IMR-90 (cell line): ENCODE measurements at regions not wholly inside any gene's neighbourhood (a gene's known extent, or its start where the extent isn't known, plus 50 kb on each side); places are given as distances from the start of the nearest gene placed in this dataset.

Experiments
- ATAC-seq: fragments of 200-7000 bp; cut with Tn5 transposase; 2 replicates; pipeline ENCODE4 v1.9.1; 2020; ENCODE audit warnings: low read depth, mild to moderate bottlenecking, moderate library complexity
- BruUV-seq: library from RNA; stranded (reverse); fragments of 400-500 nt; replicated peaks from 2 replicates; lab custom pipeline; 2021; lab: Mats Ljungman, UMichigan
- CTCF ChIA-PET: fragments of 300-600 bp; formaldehyde crosslinking; extraction: SDS; loops from one replicate; lab custom pipeline; 2021; ENCODE audit warnings: antibody characterized with exemption; lab: Yijun Ruan, JAX
- POLR2A ChIA-PET: fragments of 300-600 bp; sonication (Branson Sonifier 250); formaldehyde crosslinking; loops from one replicate; lab custom pipeline; 2022; ENCODE audit warnings: antibody characterized with exemption; ENCODE audit not compliant: unreplicated experiment; lab: Charles Lee
- DNase-seq: peaks from one replicate; pipeline ENCODE4 v3.0.0; 2013
- H2AFZ ChIP-seq: replicated peaks from 2 replicates; pipeline ENCODE3; 2013; ENCODE audit warnings: low read length, mild to moderate bottlenecking; ENCODE audit not compliant: poor library complexity
- H2AK5ac ChIP-seq: 2 replicates; pipeline ENCODE4 v1.6.1; 2013; ENCODE audit warnings: low read depth, low read length, inconsistent platforms
- H2AK9ac ChIP-seq: replicated peaks from 2 replicates; pipeline ENCODE3; 2013; ENCODE audit warnings: mild to moderate bottlenecking, low read depth, low read length, moderate library complexity; ENCODE audit not compliant: poor library complexity
- H2BK120ac ChIP-seq: 2 replicates; pipeline ENCODE4 v1.6.1; 2013; ENCODE audit warnings: low read depth, low read length, inconsistent platforms
- H2BK15ac ChIP-seq: 3 replicates; pipeline ENCODE4 v1.6.1; 2013; ENCODE audit warnings: low read depth, low read length, inconsistent platforms
- H2BK20ac ChIP-seq: 2 replicates; pipeline ENCODE4 v1.6.1; 2013; ENCODE audit warnings: low read depth, mild to moderate bottlenecking, inconsistent platforms, low read length, moderate library complexity
- H2BK5ac ChIP-seq: 2 replicates; pipeline ENCODE4 v1.6.1; 2013; ENCODE audit warnings: mild to moderate bottlenecking, low read depth, low read length, inconsistent platforms; ENCODE audit not compliant: poor library complexity, severe bottlenecking
- H3K14ac ChIP-seq: replicated peaks from 2 replicates; pipeline ENCODE4 v1.6.1; 2013; ENCODE audit warnings: low read depth, low read length, inconsistent platforms
- H3K18ac ChIP-seq: 2 replicates; pipeline ENCODE4 v1.6.1; 2013; ENCODE audit warnings: low read depth, low read length, control low read depth
- H3K23ac ChIP-seq: 2 replicates; pipeline ENCODE4 v1.6.1; 2013; ENCODE audit warnings: low read depth, low read length, inconsistent platforms
- H3K27ac ChIP-seq: 2 replicates; pipeline ENCODE4 v1.5.1; 2013; ENCODE audit warnings: mild to moderate bottlenecking, control low read depth, low read length; ENCODE audit not compliant: insufficient read depth
- H3K27me3 ChIP-seq: 2 replicates; pipeline ENCODE4 v1.6.1; 2013; ENCODE audit warnings: low read length; ENCODE audit not compliant: control insufficient read depth, insufficient read depth
- H3K36me3 ChIP-seq: 2 replicates; pipeline ENCODE4 v1.6.1; 2013; ENCODE audit warnings: low read length, mixed read lengths; ENCODE audit not compliant: control insufficient read depth, insufficient read depth
- H3K4ac ChIP-seq: 2 replicates; pipeline ENCODE4 v1.6.1; 2013; ENCODE audit warnings: low read depth, low read length, inconsistent platforms
- H3K4me1 ChIP-seq: 2 replicates; pipeline ENCODE4 v1.6.1; 2013; ENCODE audit warnings: low read length, mixed read lengths; ENCODE audit not compliant: control insufficient read depth, insufficient read depth
- H3K4me2 ChIP-seq: 2 replicates; pipeline ENCODE4 v1.6.1; 2013; ENCODE audit warnings: low read depth, mild to moderate bottlenecking, control low read depth, low read length, moderate library complexity
- H3K4me3 ChIP-seq: 2 replicates; pipeline ENCODE4 v1.5.1; 2013; ENCODE audit warnings: low read depth, mild to moderate bottlenecking, control low read depth, low read length, moderate library complexity; ENCODE audit not compliant: insufficient read depth
- H3K56ac ChIP-seq: 2 replicates; pipeline ENCODE4 v1.6.1; 2013; ENCODE audit warnings: low read length, inconsistent platforms; ENCODE audit not compliant: insufficient read depth; ENCODE audit errors: extremely low read depth
- H3K79me1 ChIP-seq, 2 experiments: 2 replicates each; pipeline ENCODE4 v1.6.1; 2013; ENCODE audit warnings: low read length in 2 of 2, inconsistent platforms in 1 of 2, low read depth in 1 of 2
- H3K9ac ChIP-seq: 2 replicates; pipeline ENCODE4 v1.6.1; 2013; ENCODE audit warnings: low read depth, low read length, control low read depth
- H3K9me1 ChIP-seq: 2 replicates; pipeline ENCODE4 v1.6.1; 2013; ENCODE audit warnings: low read length, inconsistent platforms; ENCODE audit not compliant: insufficient read depth
- H3K9me3 ChIP-seq: 2 replicates; pipeline ENCODE4 v1.6.1; 2013; ENCODE audit warnings: low read length; ENCODE audit not compliant: control insufficient read depth, insufficient read depth
- H4K20me1 ChIP-seq: 2 replicates; pipeline ENCODE4 v1.6.1; 2013; ENCODE audit warnings: low read length, inconsistent platforms; ENCODE audit not compliant: insufficient read depth
- H4K5ac ChIP-seq: 2 replicates; pipeline ENCODE4 v1.6.1; 2013; ENCODE audit warnings: mild to moderate bottlenecking, low read depth, low read length, control low read depth
- H4K8ac ChIP-seq, 2 experiments: 2 replicates each; pipeline ENCODE4 v1.6.1; 2013; ENCODE audit warnings: low read depth in 2 of 2, low read length in 2 of 2, control low read depth in 1 of 2, inconsistent platforms in 1 of 2
- H4K91ac ChIP-seq: 2 replicates; pipeline ENCODE4 v1.6.1; 2013; ENCODE audit warnings: low read depth, low read length, inconsistent platforms; ENCODE audit not compliant: insufficient read depth
- BHLHE40 ChIP-seq: fragments of 150-350 bp; IDR thresholded peaks from 2 replicates; pipeline ENCODE4 v1.6.1; 2016; ENCODE audit warnings: mild to moderate bottlenecking, low read depth, low read length
- CEBPB ChIP-seq: IDR thresholded peaks from 2 replicates; pipeline ENCODE4 v1.6.1; 2012; ENCODE audit warnings: low read depth, low read length, improper control_type of control experiment
- CHD1 ChIP-seq: IDR thresholded peaks from 2 replicates; pipeline ENCODE4 v1.6.1; 2012; ENCODE audit warnings: low read depth, low read length, improper control_type of control experiment
- FOS ChIP-seq: fragments of 150-350 bp; IDR thresholded peaks from 2 replicates; pipeline ENCODE4 v1.6.1; 2016; ENCODE audit warnings: low read depth, low read length
- MAFK ChIP-seq: IDR thresholded peaks from 2 replicates; pipeline ENCODE4 v1.6.1; 2012; ENCODE audit warnings: low read depth, low read length, improper control_type of control experiment
- MAZ ChIP-seq: IDR thresholded peaks from 2 replicates; pipeline ENCODE4 v1.6.1; 2012; ENCODE audit warnings: low read depth, mild to moderate bottlenecking, low read length, improper control_type of control experiment, moderate library complexity, borderline replicate concordance
- MXI1 ChIP-seq: IDR thresholded peaks from 2 replicates; pipeline ENCODE4 v1.6.1; 2012; ENCODE audit warnings: low read depth, mild to moderate bottlenecking, low read length, moderate library complexity, borderline replicate concordance
- NFE2L2 ChIP-seq: fragments of 150-350 bp; IDR thresholded peaks from 2 replicates; pipeline ENCODE4 v1.6.1; 2016; ENCODE audit warnings: low read depth, mild to moderate bottlenecking, low read length
- POLR2A ChIP-seq: IDR thresholded peaks from 2 replicates; pipeline ENCODE4 v1.6.1; 2012; ENCODE audit warnings: mild to moderate bottlenecking, low read depth, low read length
- RAD21 ChIP-seq: IDR thresholded peaks from 2 replicates; pipeline ENCODE4 v1.6.1; 2012; ENCODE audit warnings: low read length, improper control_type of control experiment
- RCOR1 ChIP-seq: IDR thresholded peaks from 2 replicates; pipeline ENCODE4 v1.6.1; 2012; ENCODE audit warnings: mild to moderate bottlenecking, low read length, improper control_type of control experiment; ENCODE audit not compliant: insufficient replicate concordance
- RFX5 ChIP-seq: IDR thresholded peaks from 2 replicates; pipeline ENCODE4 v1.8.0; 2012; ENCODE audit warnings: low read depth, mild to moderate bottlenecking, low read length, moderate library complexity
- SMC3 ChIP-seq: fragments of 150-350 bp; IDR thresholded peaks from 2 replicates; pipeline ENCODE4 v1.6.1; 2016; ENCODE audit warnings: low read depth, mild to moderate bottlenecking, antibody characterized with exemption, low read length, moderate library complexity
- dilution Hi-C: fragments of 300-500 bp; cut with HindIII; formaldehyde crosslinking; loops from one replicate; pipeline ENCODE4 v1.14.3; 2018; ENCODE audit warnings: low sequenced_read_pairs; ENCODE audit not compliant: unreplicated experiment
- in situ Hi-C: fragments of 300-500 bp; cut with MboI; formaldehyde crosslinking; loops from 3 replicates; pipeline ENCODE4 v1.14.3; 2019; ENCODE audit warnings: low sequenced_read_pairs, inconsistent platforms, mixed read lengths
- intact Hi-C: fragments of 100-400 bp; cut with micrococcal nuclease; formaldehyde crosslinking; loops from 2 replicates; pipeline ENCODE4 v1.10.0; 2022
- TF ChIP-seq, protein P1 (sequence below): fragments of 150-350 bp; IDR thresholded peaks from 2 replicates; pipeline ENCODE4 v1.6.1; 2016; ENCODE audit warnings: low read depth, mild to moderate bottlenecking, low read length, moderate library complexity, borderline replicate concordance
- TF ChIP-seq, protein P2 (sequence below): conservative IDR thresholded peaks from 2 replicates; pipeline ENCODE4 v1.5.1; 2012; ENCODE audit warnings: mild to moderate bottlenecking, low read depth, low read length, improper control_type of control experiment
- TF ChIP-seq, protein P3 (sequence below): fragments of 150-350 bp; IDR thresholded peaks from 2 replicates; pipeline ENCODE4 v1.6.1; 2017; ENCODE audit warnings: mild to moderate bottlenecking, antibody characterized with exemption, low read length, low read depth

DNA sequence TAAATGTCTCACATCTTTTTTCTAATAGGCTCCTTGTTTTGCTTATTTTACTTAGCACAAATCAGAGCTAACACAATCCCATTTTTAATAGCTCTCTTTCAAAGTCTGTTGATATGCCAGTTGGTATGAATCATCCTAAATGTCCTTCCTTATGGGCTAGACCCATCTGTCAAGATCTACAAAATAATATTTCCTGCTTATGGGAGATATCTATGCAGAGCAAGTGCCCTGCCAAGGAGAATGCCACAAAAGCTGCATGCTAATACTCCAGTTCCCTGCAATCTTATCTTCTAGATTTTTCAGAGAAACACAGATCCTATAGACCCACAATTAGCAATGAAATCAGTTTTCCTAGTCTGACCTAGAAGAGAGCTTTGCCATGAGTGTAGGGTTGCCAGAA is 230.8 kb upstream of the NPVF start:
- Histone ChIP-seq H2BK120ac (no peak overlapping the region), H3K36me3 (no peaks in the 10 kb centered on the region), H3K56ac (no peak overlapping the region), H3K27me3 (no peaks in the 10 kb centered on the region; the same call in 1 of the 2 replicates), H2AK5ac (no peak overlapping the region), H2AFZ (no peak overlapping the region), H3K23ac (no peak overlapping the region), H3K9me3 (no peaks in the 10 kb centered on the region), H3K4me2 (no peak overlapping the region), H3K4me1 (no peaks in the 10 kb centered on the region), H3K18ac (no peak overlapping the region), H4K5ac (no peak overlapping the region), H3K14ac (no peak overlapping the region), H3K9ac (no peak overlapping the region), H4K8ac (no peak overlapping the region), H2AK9ac (no peak overlapping the region), H4K91ac (no peak overlapping the region), H3K4me3 (no peak overlapping the region), H2BK15ac (no peak overlapping the region), H2BK20ac (no peak overlapping the region), H3K27ac (no peak overlapping the region), H4K20me1 (no peaks in the 10 kb centered on the region), H3K4ac (no peak overlapping the region), H3K79me1 (no peaks in the 10 kb centered on the region), H2BK5ac (no peak overlapping the region), H3K9me1 (no peaks in the 10 kb centered on the region)
- in situ Hi-C loops (no loop called here), dilution Hi-C loops (no loop called here), intact Hi-C loops (no loop called here)
- ATAC-seq (no peak), DNase-seq (no peak)
- TF ChIP-seq POLR2A (no peak), MXI1 (no peak), RCOR1 (no peak), CEBPB (no peak), RFX5 (no peak), SMC3 (no peak), RAD21 (no peak), NFE2L2 (no peak), CHD1 (no peak), FOS (no peak), MAFK (no peak), MAZ (no peak), BHLHE40 (no peak)
- TF ChIP-seq, protein P1, sequence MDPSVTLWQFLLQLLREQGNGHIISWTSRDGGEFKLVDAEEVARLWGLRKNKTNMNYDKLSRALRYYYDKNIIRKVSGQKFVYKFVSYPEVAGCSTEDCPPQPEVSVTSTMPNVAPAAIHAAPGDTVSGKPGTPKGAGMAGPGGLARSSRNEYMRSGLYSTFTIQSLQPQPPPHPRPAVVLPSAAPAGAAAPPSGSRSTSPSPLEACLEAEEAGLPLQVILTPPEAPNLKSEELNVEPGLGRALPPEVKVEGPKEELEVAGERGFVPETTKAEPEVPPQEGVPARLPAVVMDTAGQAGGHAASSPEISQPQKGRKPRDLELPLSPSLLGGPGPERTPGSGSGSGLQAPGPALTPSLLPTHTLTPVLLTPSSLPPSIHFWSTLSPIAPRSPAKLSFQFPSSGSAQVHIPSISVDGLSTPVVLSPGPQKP: no peak
- TF ChIP-seq, protein P2, sequence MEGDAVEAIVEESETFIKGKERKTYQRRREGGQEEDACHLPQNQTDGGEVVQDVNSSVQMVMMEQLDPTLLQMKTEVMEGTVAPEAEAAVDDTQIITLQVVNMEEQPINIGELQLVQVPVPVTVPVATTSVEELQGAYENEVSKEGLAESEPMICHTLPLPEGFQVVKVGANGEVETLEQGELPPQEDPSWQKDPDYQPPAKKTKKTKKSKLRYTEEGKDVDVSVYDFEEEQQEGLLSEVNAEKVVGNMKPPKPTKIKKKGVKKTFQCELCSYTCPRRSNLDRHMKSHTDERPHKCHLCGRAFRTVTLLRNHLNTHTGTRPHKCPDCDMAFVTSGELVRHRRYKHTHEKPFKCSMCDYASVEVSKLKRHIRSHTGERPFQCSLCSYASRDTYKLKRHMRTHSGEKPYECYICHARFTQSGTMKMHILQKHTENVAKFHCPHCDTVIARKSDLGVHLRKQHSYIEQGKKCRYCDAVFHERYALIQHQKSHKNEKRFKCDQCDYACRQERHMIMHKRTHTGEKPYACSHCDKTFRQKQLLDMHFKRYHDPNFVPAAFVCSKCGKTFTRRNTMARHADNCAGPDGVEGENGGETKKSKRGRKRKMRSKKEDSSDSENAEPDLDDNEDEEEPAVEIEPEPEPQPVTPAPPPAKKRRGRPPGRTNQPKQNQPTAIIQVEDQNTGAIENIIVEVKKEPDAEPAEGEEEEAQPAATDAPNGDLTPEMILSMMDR: no peak
- TF ChIP-seq, protein P3, sequence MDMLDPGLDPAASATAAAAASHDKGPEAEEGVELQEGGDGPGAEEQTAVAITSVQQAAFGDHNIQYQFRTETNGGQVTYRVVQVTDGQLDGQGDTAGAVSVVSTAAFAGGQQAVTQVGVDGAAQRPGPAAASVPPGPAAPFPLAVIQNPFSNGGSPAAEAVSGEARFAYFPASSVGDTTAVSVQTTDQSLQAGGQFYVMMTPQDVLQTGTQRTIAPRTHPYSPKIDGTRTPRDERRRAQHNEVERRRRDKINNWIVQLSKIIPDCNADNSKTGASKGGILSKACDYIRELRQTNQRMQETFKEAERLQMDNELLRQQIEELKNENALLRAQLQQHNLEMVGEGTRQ: no peak
- ChIA-PET POLR2A (no interaction called here), CTCF (no interaction called here)
- BruUV-seq: no TSS peak
